GM23338 (cell line): ENCODE measurements at regions not wholly inside any gene's neighbourhood (a gene's known extent, or its start where the extent isn't known, plus 50 kb on each side); places are given as distances from the start of the nearest gene placed in this dataset.

Experiments used
- ATAC-seq: fragments of 200-7000 bp; cut with Tn5 transposase; 3 replicates; pipeline ENCODE4 v1.9.1; 2020
- DNase-seq: peaks from one replicate; pipeline ENCODE4 v3.0.0-alpha.2; 2015; ENCODE audit warnings: low spot score
- H2AFZ ChIP-seq: fragments of 200-600 bp; sonication (generic); 2 replicates; pipeline ENCODE4 v1.8.0; 2016; ENCODE audit warnings: antibody characterized with exemption, mild to moderate bottlenecking, moderate library complexity
- H3F3A ChIP-seq: fragments of 200-600 bp; sonication (generic); replicated peaks from 2 replicates; pipeline ENCODE4 v1.8.0; 2017; ENCODE audit warnings: antibody characterized with exemption, mixed run types, low read depth
- H3K27ac ChIP-seq: fragments of 200-600 bp; sonication (generic); 2 replicates; pipeline ENCODE4 v1.6.1; 2016; ENCODE audit warnings: low read depth
- H3K27me3 ChIP-seq: fragments of 200-600 bp; sonication (generic); 2 replicates; pipeline ENCODE4 v1.8.0; 2016; ENCODE audit warnings: mild to moderate bottlenecking, mixed run types, moderate library complexity; ENCODE audit not compliant: insufficient read depth
- H3K36me3 ChIP-seq: fragments of 200-600 bp; sonication (generic); 2 replicates; pipeline ENCODE4 v1.8.0; 2016; ENCODE audit warnings: mild to moderate bottlenecking; ENCODE audit not compliant: insufficient read depth
- H3K4me1 ChIP-seq: fragments of 200-600 bp; sonication (generic); 2 replicates; pipeline ENCODE4 v1.8.0; 2016; ENCODE audit warnings: mild to moderate bottlenecking, moderate library complexity; ENCODE audit not compliant: insufficient read depth
- H3K4me2 ChIP-seq: fragments of 200-600 bp; sonication (generic); 2 replicates; pipeline ENCODE4 v1.7.1; 2017; ENCODE audit warnings: mixed run types
- H3K4me3 ChIP-seq: fragments of 200-600 bp; sonication (generic); 2 replicates; pipeline ENCODE4 v1.6.1; 2016; ENCODE audit warnings: mixed run types
- H3K79me2 ChIP-seq: fragments of 200-600 bp; sonication (generic); replicated peaks from 2 replicates; pipeline ENCODE4 v1.8.0; 2017; ENCODE audit warnings: mild to moderate bottlenecking; ENCODE audit not compliant: insufficient read depth
- H3K9me2 ChIP-seq: fragments of 200-600 bp; sonication (generic); 2 replicates; pipeline ENCODE4 v1.8.0; 2017; ENCODE audit not compliant: insufficient read depth
- H4K20me1 ChIP-seq: fragments of 200-600 bp; sonication (generic); replicated peaks from 2 replicates; pipeline ENCODE4 v1.8.0; 2017; ENCODE audit warnings: mild to moderate bottlenecking; ENCODE audit not compliant: insufficient read depth
- H3K27ac Mint-ChIP-seq: 2 replicates; pipeline ENCODE4 v1.8.0; 2020; ENCODE audit warnings: inconsistent platforms, mild to moderate bottlenecking, moderate library complexity, mixed read lengths
- H3K27me3 Mint-ChIP-seq: 3 replicates; pipeline ENCODE4 v1.8.0; 2022; ENCODE audit warnings: low read depth, mild to moderate bottlenecking, moderate library complexity, mixed read lengths, inconsistent platforms; ENCODE audit not compliant: insufficient read depth, poor library complexity
- H3K36me3 Mint-ChIP-seq: 3 replicates; pipeline ENCODE4 v1.8.0; 2021; ENCODE audit warnings: low read depth, mild to moderate bottlenecking, inconsistent platforms, moderate library complexity, mixed read lengths
- H3K4me1 Mint-ChIP-seq: 3 replicates; pipeline ENCODE4 v1.8.0; 2020; ENCODE audit warnings: mild to moderate bottlenecking, inconsistent platforms, mixed read lengths
- H3K4me3 Mint-ChIP-seq: 3 replicates; pipeline ENCODE4 v1.8.0; 2021; ENCODE audit warnings: moderate library complexity, mild to moderate bottlenecking, inconsistent platforms, mixed read lengths
- H3K9me3 Mint-ChIP-seq: 3 replicates; pipeline ENCODE4 v1.8.0; 2020; ENCODE audit warnings: moderate library complexity, mild to moderate bottlenecking, inconsistent platforms, mixed read lengths
- CREB1 ChIP-seq: fragments of 250-450 bp; sonication (Bioruptor Pico); IDR thresholded peaks from 2 replicates; pipeline ENCODE4 v1.5.0; 2020; ENCODE audit warnings: low read depth, mild to moderate bottlenecking, moderate library complexity
- CTCF ChIP-seq, 2 experiments: fragments of 200-600 bp in 1 of 2; sonication (generic) in 1 of 2; conservative IDR thresholded peaks; 2 replicates each; pipeline versions ENCODE4 v1.5.1 to v1.6.1; 2016 to 2017; ENCODE audit warnings: antibody characterized with exemption in 2 of 2, low read depth in 2 of 2, mild to moderate bottlenecking in 2 of 2, moderate library complexity in 1 of 2
- ETS1 ChIP-seq: IDR thresholded peaks from 2 replicates; pipeline ENCODE4 v1.6.1; 2016; ENCODE audit warnings: antibody characterized with exemption
- EZH2 ChIP-seq: fragments of 200-600 bp; sonication (generic); IDR thresholded peaks from one replicate; pipeline ENCODE4 v1.8.0; 2017; ENCODE audit warnings: antibody characterized with exemption, mild to moderate bottlenecking, low read depth; ENCODE audit not compliant: unreplicated experiment
- EZH2phosphoT487 ChIP-seq: fragments of 200-600 bp; sonication (generic); IDR thresholded peaks from one replicate; pipeline ENCODE4 v1.8.1; 2018; ENCODE audit warnings: antibody characterized with exemption; ENCODE audit not compliant: unreplicated experiment
- JUNB ChIP-seq: IDR thresholded peaks from one replicate; pipeline ENCODE4 v1.6.1; 2016; ENCODE audit warnings: antibody characterized with exemption; ENCODE audit not compliant: unreplicated experiment
- NANOG ChIP-seq: IDR thresholded peaks from 2 replicates; pipeline ENCODE4 v1.6.1; 2016; ENCODE audit warnings: antibody characterized with exemption, borderline replicate concordance
- POLR2AphosphoS5 ChIP-seq: IDR thresholded peaks from 2 replicates; pipeline ENCODE4 v1.6.1; 2016; ENCODE audit warnings: antibody characterized with exemption, low read depth
- REST ChIP-seq: IDR thresholded peaks from one replicate; pipeline ENCODE4 v1.6.1; 2018; ENCODE audit warnings: antibody characterized with exemption; ENCODE audit not compliant: unreplicated experiment
- STAT1 ChIP-seq: IDR thresholded peaks from one replicate; pipeline ENCODE4 v1.6.1; 2016; ENCODE audit warnings: antibody characterized with exemption; ENCODE audit not compliant: unreplicated experiment
- ZNF114 ChIP-seq: fragments of 250-450 bp; sonication (Bioruptor Pico); IDR thresholded peaks from 2 replicates; pipeline ENCODE4 v1.5.0; 2020; ENCODE audit warnings: mild to moderate bottlenecking, moderate library complexity
- ZNF331 ChIP-seq: fragments of 250-450 bp; sonication (Bioruptor Pico); IDR thresholded peaks from 2 replicates; pipeline ENCODE4 v1.5.0; 2020; ENCODE audit warnings: low read depth, mild to moderate bottlenecking, moderate library complexity
- ZNF462 ChIP-seq: fragments of 250-450 bp; sonication (Bioruptor Pico); IDR thresholded peaks from 2 replicates; pipeline ENCODE4 v1.5.0; 2020; ENCODE audit warnings: mild to moderate bottlenecking, moderate library complexity

- Histone ChIP-seq H3K4me2 (no peak overlapping the region), H2AFZ (no peak overlapping the region), H3K9me2 (peaks cover 6% of the 10 kb centered on the region), H3K36me3 (no peaks in the 10 kb centered on the region; the same call in 1 of the 2 replicates), H3K27ac (no peak overlapping the region), H3K79me2 (no peaks in the 10 kb centered on the region), H3F3A (no peaks in the 10 kb centered on the region), H3K27me3 (no peaks in the 10 kb centered on the region), H3K4me3 (no peak overlapping the region), H4K20me1 (no peaks in the 10 kb centered on the region), H3K4me1 (no peaks in the 10 kb centered on the region)
- Mint-ChIP-seq H3K4me3 (no peak overlapping the region), H3K9me3 (peaks cover 8% of the 10 kb centered on the region; the same call in 2 of the 3 replicates), H3K27me3 (no peaks in the 10 kb centered on the region), H3K27ac (no peak overlapping the region), H3K36me3 (no peaks in the 10 kb centered on the region; the same call in 2 of the 3 replicates), H3K4me1 (no peaks in the 10 kb centered on the region)
- ATAC-seq (no peak), DNase-seq (no peak)
- TF ChIP-seq ZNF114 (CRISPR knock-in tag) (no peak), CREB1 (no peak), POLR2AphosphoS5 (no peak), REST (no peak), STAT1 (no peak), JUNB (no peak), ZNF331 (no peak), NANOG (no peak), CTCF (conservative IDR thresholded peaks at IDR 0.05; ENCODE audit: low read depth in 2 of 2) (no peak), EZH2 (no peak), ETS1 (no peak), ZNF462 (CRISPR knock-in tag) (no peak), EZH2phosphoT487 (no peak)
Measured at GRCh38 chr7:52811537-52811936, 223.9 kb upstream of the POM121L12 start.
